HEK293 (cell line): ENCODE measurements at regions not wholly inside any gene's neighbourhood (a gene's known extent, or its start where the extent isn't known, plus 50 kb on each side); places are given as distances from the start of the nearest gene placed in this dataset.

Experiments used
- CTCF ChIA-PET: fragments of 350-600 bp; formaldehyde crosslinking; extraction: SDS; loops from one replicate; lab custom pipeline; 2021; ENCODE audit warnings: antibody characterized with exemption; lab: Yijun Ruan, JAX
- POLR2A ChIA-PET: fragments of 300-600 bp; formaldehyde crosslinking; extraction: SDS; loops from one replicate; lab custom pipeline; 2020; ENCODE audit warnings: antibody characterized with exemption, inconsistent platforms; lab: Yijun Ruan, JAX
- H3K27ac ChIP-seq: fragments of 200-500 bp; sonication (Bioruptor generic); 2 replicates; pipeline ENCODE4 v1.5.1; 2014; ENCODE audit warnings: low read depth, low read length, control low read depth, inconsistent platforms; ENCODE audit errors: extremely low read depth
- H3K36me3 ChIP-seq, 2 experiments: fragments of 200-500 bp in 1 of 2; sonication (Bioruptor generic) in 1 of 2; 1 replicate in 1 of 2; 2 replicates in 1 of 2; pipeline ENCODE4 v1.5.1; 2014 to 2017; ENCODE audit warnings: inconsistent platforms in 2 of 2, low read length in 2 of 2; ENCODE audit not compliant: control insufficient read depth in 2 of 2, insufficient read depth in 1 of 2
- H3K4me1 ChIP-seq: fragments of 200-500 bp; sonication (Bioruptor generic); 2 replicates; pipeline ENCODE4 v1.5.1; 2014; ENCODE audit warnings: mild to moderate bottlenecking, low read length, inconsistent platforms; ENCODE audit not compliant: control insufficient read depth, insufficient read depth
- H3K4me3 ChIP-seq: 2 replicates; pipeline ENCODE4 v1.5.1; 2011; ENCODE audit warnings: low read depth, mild to moderate bottlenecking, control low read depth, low read length, moderate library complexity
- H3K9me3 ChIP-seq: fragments of 200-500 bp; sonication (Bioruptor generic); 2 replicates; pipeline ENCODE4 v1.5.1; 2014; ENCODE audit warnings: low read depth, low read length, inconsistent platforms; ENCODE audit not compliant: control insufficient read depth, insufficient read depth
- BCL11A ChIP-seq: fragments of 450-650 bp; formaldehyde crosslinking; IDR thresholded peaks from 2 replicates; pipeline ENCODE4 v1.5.1; 2016; ENCODE audit warnings: low read depth, missing biosample characterization, missing genetic modification characterization
- GFI1B ChIP-seq: fragments of 450-650 bp; formaldehyde crosslinking; IDR thresholded peaks from 2 replicates; pipeline ENCODE4 v1.5.1; 2016; ENCODE audit warnings: missing biosample characterization, missing genetic modification characterization
- GLI4 ChIP-seq: fragments of 450-650 bp; formaldehyde crosslinking; IDR thresholded peaks from 2 replicates; pipeline ENCODE4 v1.5.1; 2016; ENCODE audit warnings: missing biosample characterization, missing genetic modification characterization
- WT1 ChIP-seq: fragments of 450-650 bp; formaldehyde crosslinking; IDR thresholded peaks from 2 replicates; pipeline ENCODE4 v1.5.1; 2016; ENCODE audit warnings: missing biosample characterization, missing genetic modification characterization
- ZBTB20 ChIP-seq: fragments of 450-650 bp; formaldehyde crosslinking; IDR thresholded peaks from 2 replicates; pipeline ENCODE4 v1.5.1; 2016; ENCODE audit warnings: missing biosample characterization, missing genetic modification characterization
- ZBTB7A ChIP-seq: fragments of 450-650 bp; formaldehyde crosslinking; IDR thresholded peaks from 2 replicates; pipeline ENCODE4 v1.5.1; 2016; ENCODE audit warnings: low read depth, missing biosample characterization, missing genetic modification characterization
- ZNF10 ChIP-seq: fragments of 450-650 bp; formaldehyde crosslinking; IDR thresholded peaks from 2 replicates; pipeline ENCODE4 v1.5.1; 2017; ENCODE audit warnings: missing biosample characterization, missing genetic modification characterization
- ZNF133 ChIP-seq: fragments of 450-650 bp; formaldehyde crosslinking; IDR thresholded peaks from 2 replicates; pipeline ENCODE4 v1.5.1; 2016; ENCODE audit warnings: missing biosample characterization, missing genetic modification characterization
- ZNF169 ChIP-seq: fragments of 450-650 bp; formaldehyde crosslinking; IDR thresholded peaks from 2 replicates; pipeline ENCODE4 v1.5.1; 2016; ENCODE audit warnings: missing biosample characterization, missing genetic modification characterization
- ZNF221 ChIP-seq: fragments of 450-650 bp; formaldehyde crosslinking; IDR thresholded peaks from 2 replicates; pipeline ENCODE4 v1.5.1; 2017; ENCODE audit warnings: missing biosample characterization, missing genetic modification characterization, borderline replicate concordance
- ZNF391 ChIP-seq: fragments of 450-650 bp; formaldehyde crosslinking; IDR thresholded peaks from 2 replicates; pipeline ENCODE4 v1.5.1; 2016; ENCODE audit warnings: low read depth, missing biosample characterization, missing genetic modification characterization, borderline replicate concordance
- ZNF473 ChIP-seq: fragments of 450-650 bp; formaldehyde crosslinking; IDR thresholded peaks from 2 replicates; pipeline ENCODE4 v1.5.1; 2017; ENCODE audit warnings: missing biosample characterization, missing genetic modification characterization
- ZNF558 ChIP-seq: fragments of 450-650 bp; formaldehyde crosslinking; IDR thresholded peaks from 2 replicates; pipeline ENCODE4 v1.5.1; 2016; ENCODE audit warnings: missing biosample characterization, missing genetic modification characterization
- ZNF621 ChIP-seq: fragments of 450-650 bp; formaldehyde crosslinking; IDR thresholded peaks from 2 replicates; pipeline ENCODE4 v1.5.1; 2017; ENCODE audit warnings: missing biosample characterization, missing genetic modification characterization
- ZNF777 ChIP-seq: fragments of 450-650 bp; formaldehyde crosslinking; IDR thresholded peaks from 2 replicates; pipeline ENCODE4 v1.5.1; 2017; ENCODE audit warnings: missing biosample characterization, missing genetic modification characterization, borderline replicate concordance
- ZSCAN23 ChIP-seq: fragments of 450-650 bp; formaldehyde crosslinking; IDR thresholded peaks from 2 replicates; pipeline ENCODE4 v1.5.1; 2016; ENCODE audit warnings: missing biosample characterization, missing genetic modification characterization
- TF ChIP-seq, protein P1 (sequence below): fragments of 450-650 bp; formaldehyde crosslinking; IDR thresholded peaks from 2 replicates; pipeline ENCODE4 v1.5.1; 2016; ENCODE audit warnings: missing biosample characterization, missing genetic modification characterization
- TF ChIP-seq, protein P2 (sequence below): fragments of 450-650 bp; formaldehyde crosslinking; conservative IDR thresholded peaks from 2 replicates; pipeline ENCODE4 v1.5.1; 2016; ENCODE audit warnings: low read depth, missing biosample characterization, missing genetic modification characterization
- TF ChIP-seq, protein P3 (sequence below): fragments of 450-650 bp; formaldehyde crosslinking; IDR thresholded peaks from 2 replicates; pipeline ENCODE4 v1.5.1; 2017; ENCODE audit warnings: missing biosample characterization, missing genetic modification characterization
- TF ChIP-seq, protein P4 (sequence below): fragments of 450-650 bp; formaldehyde crosslinking; IDR thresholded peaks from 2 replicates; pipeline ENCODE4 v1.5.1; 2016; ENCODE audit warnings: missing biosample characterization, missing genetic modification characterization
- TF ChIP-seq, protein P5 (sequence below): fragments of 450-650 bp; formaldehyde crosslinking; IDR thresholded peaks from 2 replicates; pipeline ENCODE4 v1.5.1; 2016; ENCODE audit warnings: missing biosample characterization, missing genetic modification characterization
- TF ChIP-seq, protein P6 (sequence below): fragments of 450-650 bp; formaldehyde crosslinking; IDR thresholded peaks from 2 replicates; pipeline ENCODE4 v1.5.1; 2017; ENCODE audit warnings: missing biosample characterization, missing genetic modification characterization

DNA sequence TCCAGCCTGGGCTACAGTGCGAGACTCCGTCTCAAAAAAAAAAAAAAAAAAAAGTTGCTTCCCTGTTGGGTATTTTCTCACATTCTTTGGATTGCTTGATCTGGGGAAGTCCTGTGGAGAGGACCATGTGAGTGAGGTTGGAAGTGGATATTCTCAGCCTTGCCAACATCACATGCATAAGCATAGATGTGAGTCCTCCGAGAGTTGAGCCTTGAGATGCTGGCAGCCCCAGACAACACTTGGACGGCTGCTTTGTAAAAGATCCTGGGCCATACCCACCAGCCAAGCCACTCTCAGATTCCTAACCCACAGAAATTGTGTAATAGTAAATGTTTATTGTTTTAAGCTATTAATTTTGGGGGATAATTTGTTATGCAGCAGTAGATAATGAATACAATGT, 1570.0 kb upstream of the GOT2 start:
- ChIA-PET POLR2A (no interaction called here), CTCF (no interaction called here)
- Histone ChIP-seq H3K4me1 (no peaks in the 10 kb centered on the region), H3K9me3 (no peaks in the 10 kb centered on the region), H3K4me3 (no peak overlapping the region), H3K27ac (no peak overlapping the region), H3K36me3 (no peaks in the 10 kb centered on the region)
- TF ChIP-seq ZNF473 (tag by site-specific recombination) (no peak), ZBTB20 (tag by site-specific recombination) (no peak), ZNF558 (no peak), BCL11A (tag by site-specific recombination) (no peak), ZNF133 (tag by site-specific recombination) (no peak), ZNF169 (tag by site-specific recombination) (no peak), ZBTB7A (tag by site-specific recombination) (no peak), ZNF391 (no peak)
- TF ChIP-seq, protein P1, sequence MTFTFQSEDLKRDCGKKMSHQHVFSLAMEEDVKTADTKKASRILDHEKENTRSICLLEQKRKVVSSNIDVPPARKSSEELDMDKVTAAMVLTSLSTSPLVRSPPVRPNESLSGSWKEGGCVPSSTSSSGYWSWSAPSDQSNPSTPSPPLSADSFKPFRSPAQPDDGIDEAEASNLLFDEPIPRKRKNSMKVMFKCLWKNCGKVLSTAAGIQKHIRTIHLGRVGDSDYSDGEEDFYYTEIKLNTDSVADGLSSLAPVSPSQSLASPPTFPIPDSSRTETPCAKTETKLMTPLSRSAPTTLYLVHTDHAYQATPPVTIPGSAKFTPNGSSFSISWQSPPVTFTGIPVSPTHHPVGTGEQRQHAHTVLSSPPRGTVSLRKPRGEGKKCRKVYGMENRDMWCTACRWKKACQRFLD (tag by site-specific recombination), result no peak
- TF ChIP-seq, protein P2, sequence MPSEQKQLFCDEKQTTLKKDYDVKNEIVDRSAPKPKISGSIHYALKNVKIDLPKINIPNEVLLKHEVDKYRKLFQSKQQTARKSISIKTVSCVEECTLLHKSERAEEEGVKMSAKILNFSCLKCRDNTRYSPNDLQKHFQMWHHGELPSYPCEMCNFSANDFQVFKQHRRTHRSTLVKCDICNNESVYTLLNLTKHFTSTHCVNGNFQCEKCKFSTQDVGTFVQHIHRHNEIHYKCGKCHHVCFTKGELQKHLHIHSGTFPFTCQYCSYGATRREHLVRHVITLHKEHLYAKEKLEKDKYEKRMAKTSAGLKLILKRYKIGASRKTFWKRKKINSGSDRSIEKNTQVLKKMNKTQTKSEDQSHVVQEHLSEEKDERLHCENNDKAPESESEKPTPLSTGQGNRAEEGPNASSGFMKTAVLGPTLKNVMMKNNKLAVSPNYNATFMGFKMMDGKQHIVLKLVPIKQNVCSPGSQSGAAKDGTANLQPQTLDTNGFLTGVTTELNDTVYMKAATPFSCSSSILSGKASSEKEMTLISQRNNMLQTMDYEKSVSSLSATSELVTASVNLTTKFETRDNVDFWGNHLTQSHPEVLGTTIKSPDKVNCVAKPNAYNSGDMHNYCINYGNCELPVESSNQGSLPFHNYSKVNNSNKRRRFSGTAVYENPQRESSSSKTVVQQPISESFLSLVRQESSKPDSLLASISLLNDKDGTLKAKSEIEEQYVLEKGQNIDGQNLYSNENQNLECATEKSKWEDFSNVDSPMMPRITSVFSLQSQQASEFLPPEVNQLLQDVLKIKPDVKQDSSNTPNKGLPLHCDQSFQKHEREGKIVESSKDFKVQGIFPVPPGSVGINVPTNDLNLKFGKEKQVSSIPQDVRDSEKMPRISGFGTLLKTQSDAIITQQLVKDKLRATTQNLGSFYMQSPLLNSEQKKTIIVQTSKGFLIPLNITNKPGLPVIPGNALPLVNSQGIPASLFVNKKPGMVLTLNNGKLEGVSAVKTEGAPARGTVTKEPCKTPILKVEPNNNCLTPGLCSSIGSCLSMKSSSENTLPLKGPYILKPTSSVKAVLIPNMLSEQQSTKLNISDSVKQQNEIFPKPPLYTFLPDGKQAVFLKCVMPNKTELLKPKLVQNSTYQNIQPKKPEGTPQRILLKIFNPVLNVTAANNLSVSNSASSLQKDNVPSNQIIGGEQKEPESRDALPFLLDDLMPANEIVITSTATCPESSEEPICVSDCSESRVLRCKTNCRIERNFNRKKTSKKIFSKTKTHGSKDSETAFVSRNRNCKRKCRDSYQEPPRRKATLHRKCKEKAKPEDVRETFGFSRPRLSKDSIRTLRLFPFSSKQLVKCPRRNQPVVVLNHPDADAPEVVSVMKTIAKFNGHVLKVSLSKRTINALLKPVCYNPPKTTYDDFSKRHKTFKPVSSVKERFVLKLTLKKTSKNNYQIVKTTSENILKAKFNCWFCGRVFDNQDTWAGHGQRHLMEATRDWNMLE (tag by site-specific recombination), result no peak

DNA sequence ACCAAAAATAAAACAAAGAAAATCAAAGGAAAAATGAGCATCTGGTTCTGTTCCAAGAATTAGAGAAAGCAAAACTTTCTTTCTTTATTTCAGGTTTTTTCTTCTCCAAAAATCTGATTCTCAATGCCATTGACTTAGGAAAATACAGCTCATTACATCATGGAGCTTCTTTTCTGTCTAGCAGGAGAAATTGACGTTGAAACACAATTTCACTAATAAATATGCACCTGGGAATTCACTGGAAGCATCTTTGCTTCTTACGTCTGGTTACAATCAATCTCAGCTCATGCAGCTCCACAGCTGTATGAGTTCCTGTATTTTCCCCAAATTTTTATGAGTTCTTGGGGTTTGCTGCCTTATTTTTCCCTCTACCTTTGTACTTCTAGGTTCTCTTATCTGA, 1568.6 kb upstream of the GOT2 start:
- no peaks in the 10 kb centered on the region for H3K4me1 ChIP-seq
- no peak overlapping the region for H3K27ac ChIP-seq
- H3K9me3 ChIP-seq, result no peaks in the 10 kb centered on the region
- H3K4me3 ChIP-seq, result no peak overlapping the region
- TF ChIP-seq WT1 (tag by site-specific recombination), result no peak
- TF ChIP-seq, protein P3, sequence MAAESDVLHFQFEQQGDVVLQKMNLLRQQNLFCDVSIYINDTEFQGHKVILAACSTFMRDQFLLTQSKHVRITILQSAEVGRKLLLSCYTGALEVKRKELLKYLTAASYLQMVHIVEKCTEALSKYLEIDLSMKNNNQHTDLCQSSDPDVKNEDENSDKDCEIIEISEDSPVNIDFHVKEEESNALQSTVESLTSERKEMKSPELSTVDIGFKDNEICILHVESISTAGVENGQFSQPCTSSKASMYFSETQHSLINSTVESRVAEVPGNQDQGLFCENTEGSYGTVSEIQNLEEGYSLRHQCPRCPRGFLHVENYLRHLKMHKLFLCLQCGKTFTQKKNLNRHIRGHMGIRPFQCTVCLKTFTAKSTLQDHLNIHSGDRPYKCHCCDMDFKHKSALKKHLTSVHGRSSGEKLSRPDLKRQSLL (tag by site-specific recombination), result no peak
- no peak for TF ChIP-seq ZNF621
- TF ChIP-seq ZNF221 (tag by site-specific recombination), result no peak
- no peak for TF ChIP-seq ZNF10 (tag by site-specific recombination)
- TF ChIP-seq, protein P4, sequence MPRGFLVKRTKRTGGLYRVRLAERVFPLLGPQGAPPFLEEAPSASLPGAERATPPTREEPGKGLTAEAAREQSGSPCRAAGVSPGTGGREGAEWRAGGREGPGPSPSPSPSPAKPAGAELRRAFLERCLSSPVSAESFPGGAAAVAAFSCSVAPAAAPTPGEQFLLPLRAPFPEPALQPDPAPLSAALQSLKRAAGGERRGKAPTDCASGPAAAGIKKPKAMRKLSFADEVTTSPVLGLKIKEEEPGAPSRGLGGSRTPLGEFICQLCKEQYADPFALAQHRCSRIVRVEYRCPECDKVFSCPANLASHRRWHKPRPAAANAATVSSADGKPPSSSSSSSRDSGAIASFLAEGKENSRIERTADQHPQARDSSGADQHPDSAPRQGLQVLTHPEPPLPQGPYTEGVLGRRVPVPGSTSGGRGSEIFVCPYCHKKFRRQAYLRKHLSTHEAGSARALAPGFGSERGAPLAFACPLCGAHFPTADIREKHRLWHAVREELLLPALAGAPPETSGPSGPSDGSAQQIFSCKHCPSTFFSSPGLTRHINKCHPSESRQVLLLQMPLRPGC (tag by site-specific recombination), result no peak
- TF ChIP-seq GLI4 (tag by site-specific recombination), result no peak
- TF ChIP-seq ZSCAN23 (tag by site-specific recombination), result no peak
- TF ChIP-seq ZNF777 (tag by site-specific recombination), result no peak
- TF ChIP-seq, protein P5, sequence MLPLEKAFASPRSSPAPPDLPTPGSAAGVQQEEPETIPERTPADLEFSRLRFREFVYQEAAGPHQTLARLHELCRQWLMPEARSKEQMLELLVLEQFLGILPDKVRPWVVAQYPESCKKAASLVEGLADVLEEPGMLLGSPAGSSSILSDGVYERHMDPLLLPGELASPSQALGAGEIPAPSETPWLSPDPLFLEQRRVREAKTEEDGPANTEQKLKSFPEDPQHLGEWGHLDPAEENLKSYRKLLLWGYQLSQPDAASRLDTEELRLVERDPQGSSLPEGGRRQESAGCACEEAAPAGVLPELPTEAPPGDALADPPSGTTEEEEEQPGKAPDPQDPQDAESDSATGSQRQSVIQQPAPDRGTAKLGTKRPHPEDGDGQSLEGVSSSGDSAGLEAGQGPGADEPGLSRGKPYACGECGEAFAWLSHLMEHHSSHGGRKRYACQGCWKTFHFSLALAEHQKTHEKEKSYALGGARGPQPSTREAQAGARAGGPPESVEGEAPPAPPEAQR (tag by site-specific recombination), result no peak
- TF ChIP-seq GFI1B, result no peak
- TF ChIP-seq, protein P6, sequence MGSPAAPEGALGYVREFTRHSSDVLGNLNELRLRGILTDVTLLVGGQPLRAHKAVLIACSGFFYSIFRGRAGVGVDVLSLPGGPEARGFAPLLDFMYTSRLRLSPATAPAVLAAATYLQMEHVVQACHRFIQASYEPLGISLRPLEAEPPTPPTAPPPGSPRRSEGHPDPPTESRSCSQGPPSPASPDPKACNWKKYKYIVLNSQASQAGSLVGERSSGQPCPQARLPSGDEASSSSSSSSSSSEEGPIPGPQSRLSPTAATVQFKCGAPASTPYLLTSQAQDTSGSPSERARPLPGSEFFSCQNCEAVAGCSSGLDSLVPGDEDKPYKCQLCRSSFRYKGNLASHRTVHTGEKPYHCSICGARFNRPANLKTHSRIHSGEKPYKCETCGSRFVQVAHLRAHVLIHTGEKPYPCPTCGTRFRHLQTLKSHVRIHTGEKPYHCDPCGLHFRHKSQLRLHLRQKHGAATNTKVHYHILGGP (tag by site-specific recombination), result no peak
- POLR2A ChIA-PET, result no interaction called here
- no peaks in the 10 kb centered on the region for H3K36me3 ChIP-seq
- CTCF ChIA-PET, result no interaction called here
